ENCODE measurements at regions not wholly inside any gene's neighbourhood (a gene's known extent, or its start where the extent isn't known, plus 50 kb on each side); places are given as distances from the start of the nearest gene placed in this dataset.

DNA sequence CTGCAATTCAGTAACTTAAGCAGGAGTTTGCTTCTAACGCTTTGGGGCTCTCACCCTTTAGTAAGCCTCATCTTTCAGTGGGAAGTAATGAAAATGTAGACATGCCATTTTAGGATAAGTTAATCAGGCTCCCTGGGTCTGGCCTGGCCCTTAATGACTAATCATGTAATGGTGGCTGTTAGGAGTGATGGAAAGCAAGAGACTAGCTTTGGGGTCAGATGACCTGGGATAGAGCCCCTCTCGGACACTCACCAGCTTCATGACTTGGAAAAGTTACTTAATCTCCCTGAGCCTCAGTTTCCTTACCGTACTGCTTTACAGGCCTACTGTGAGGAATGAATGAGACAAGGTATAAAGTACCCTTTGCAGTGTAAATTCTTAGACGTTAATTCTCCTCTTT lies 194.4 kb downstream of the LPIN1 start:
- DNase-seq (ENCODE audit: low read depth in 1 of 2, low spot score in 1 of 2), result no peak
- Histone ChIP-seq H3K4me3 (no peak overlapping the region), H3K9me3 (no peaks in the 10 kb centered on the region), H3K4me1 (no peaks in the 10 kb centered on the region), H3K4me2 (no peak overlapping the region), H3K27ac (no peak overlapping the region)
- POLR2A ChIA-PET, result no interaction called here
- CTCF ChIA-PET, result interaction anchor here (0.9 to 1.0 kb wide), 2 partner anchors 12 to 20 kb away, joined by 3 read pairs; no protein-coding TSS in a partner anchor
- FAIRE-seq, result no peak
- WGBS (ENCODE audit: missing lambda C conversion rate), result 46% methylated on average over 4 of the region's 4 CpGs
- no peak for TF ChIP-seq RCOR1 (IDR thresholded peaks at IDR 0.05; ENCODE audit: low read depth, low read length)
- TF ChIP-seq EP300 (IDR thresholded peaks at IDR 0.05), result no peak
- TF ChIP-seq GATA3 (IDR thresholded peaks at IDR 0.05; ENCODE audit: borderline replicate concordance), result no peak
- no peak for TF ChIP-seq ZC3H11A (IDR thresholded peaks at IDR 0.05)
- no peak for TF ChIP-seq POLR2A (IDR thresholded peaks at IDR 0.05; ENCODE audit: low read length)
- no peak for TF ChIP-seq CTCF (IDR thresholded peaks at IDR 0.05)
- no peak for TF ChIP-seq PHF8 (IDR thresholded peaks at IDR 0.05; ENCODE audit: borderline replicate concordance, low read depth)
- no peak for TF ChIP-seq ESRRA (IDR thresholded peaks at IDR 0.05; ENCODE audit: borderline replicate concordance, low read length)
- no peak for TF ChIP-seq CHD4 (IDR thresholded peaks at IDR 0.05; ENCODE audit: borderline replicate concordance)
- no peak for TF ChIP-seq SMC3 (IDR thresholded peaks at IDR 0.05)
- no peak for TF ChIP-seq RNF2 (IDR thresholded peaks at IDR 0.05; ENCODE audit: borderline replicate concordance, low read depth)
- TF ChIP-seq TFCP2L1 (CRISPR knock-in tag; IDR thresholded peaks at IDR 0.05), result no peak
- ATAC-seq, result no peak

DNA sequence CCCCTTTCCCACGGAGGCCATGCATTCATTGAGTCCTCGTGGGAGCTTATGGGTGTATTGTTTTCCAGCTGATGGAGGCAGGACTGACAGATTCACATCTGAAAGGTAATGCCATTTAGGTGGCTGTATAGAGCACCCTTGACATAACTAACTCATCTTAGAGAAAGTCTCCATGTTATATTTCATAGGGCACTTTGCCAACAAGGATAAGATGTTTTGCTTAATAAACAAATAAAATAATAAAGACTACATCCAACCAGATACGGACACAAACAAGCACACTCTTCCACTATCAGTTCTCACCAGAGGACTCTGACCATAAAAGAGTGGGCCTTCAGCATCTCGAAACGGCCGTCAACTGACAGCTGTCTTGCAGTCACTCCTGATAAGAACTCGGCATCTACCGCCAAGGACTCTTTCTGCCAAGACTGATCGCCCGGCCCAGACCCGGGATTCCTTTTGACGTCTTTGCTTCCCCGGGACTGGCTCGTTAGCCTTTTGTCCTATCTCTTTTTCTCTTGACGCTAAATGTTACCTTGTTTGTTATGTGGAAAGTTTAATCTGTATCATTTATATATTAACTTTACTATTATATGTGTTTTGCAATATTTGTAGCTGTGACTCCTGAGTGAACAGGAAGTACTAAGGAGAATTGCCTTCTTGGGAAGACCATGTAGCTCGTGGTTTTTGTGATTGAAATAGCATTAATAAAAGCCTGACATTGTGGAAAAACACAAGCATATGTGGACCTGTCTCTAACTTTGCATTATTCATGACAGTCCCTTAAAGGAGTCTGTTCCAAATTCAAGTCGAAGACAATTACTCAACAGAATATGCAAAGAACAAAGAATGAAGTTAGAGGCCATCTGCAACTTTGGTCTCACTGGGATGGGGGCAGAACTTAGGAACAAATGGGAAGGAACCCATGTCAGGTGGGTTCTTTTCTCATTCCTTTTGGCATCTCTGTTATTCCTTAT lies 195.1 kb downstream of the LPIN1 start:
- 41% methylated on average over 17 of the region's 17 CpGs for WGBS (ENCODE audit: missing lambda C conversion rate)

More for the DNA sequence above, 195.1 kb downstream of the LPIN1 start:
- TF ChIP-seq POLR2A (IDR thresholded peaks at IDR 0.05; ENCODE audit: low read length), result no peak
- TF ChIP-seq HOXA7 (CRISPR knock-in tag; IDR thresholded peaks at IDR 0.05), result no peak
- TF ChIP-seq ZNF302 (CRISPR knock-in tag; IDR thresholded peaks at IDR 0.05), result no peak
- no peak for TF ChIP-seq HMGXB4 (CRISPR knock-in tag; IDR thresholded peaks at IDR 0.05; ENCODE audit: borderline replicate concordance)
- TF ChIP-seq CEBPB (IDR thresholded peaks at IDR 0.05), result no peak
- TF ChIP-seq USF2 (IDR thresholded peaks at IDR 0.05), result no peak
- no peak for TF ChIP-seq ZFP36 (IDR thresholded peaks at IDR 0.05; ENCODE audit: borderline replicate concordance, partially characterized antibody)
- TF ChIP-seq JUNB (IDR thresholded peaks at IDR 0.05), result no peak
- TF ChIP-seq RARB (CRISPR knock-in tag; IDR thresholded peaks at IDR 0.05), result no peak
- TF ChIP-seq EHF (CRISPR knock-in tag; IDR thresholded peaks at IDR 0.05), result no peak
- no peak for TF ChIP-seq FOXS1 (CRISPR knock-in tag; IDR thresholded peaks at IDR 0.05)
- TF ChIP-seq, protein P1, sequence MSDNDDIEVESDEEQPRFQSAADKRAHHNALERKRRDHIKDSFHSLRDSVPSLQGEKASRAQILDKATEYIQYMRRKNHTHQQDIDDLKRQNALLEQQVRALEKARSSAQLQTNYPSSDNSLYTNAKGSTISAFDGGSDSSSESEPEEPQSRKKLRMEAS (IDR thresholded peaks at IDR 0.05), result no peak
- no peak for TF ChIP-seq NPAS2 (CRISPR knock-in tag; IDR thresholded peaks at IDR 0.05; ENCODE audit: borderline replicate concordance)
- no peak for TF ChIP-seq RAD21 (conservative IDR thresholded peaks at IDR 0.05 in 1 of 2, IDR thresholded peaks at IDR 0.05 in 1 of 2)
- no peak for TF ChIP-seq CBX8 (IDR thresholded peaks at IDR 0.05)
- TF ChIP-seq MAZ (IDR thresholded peaks at IDR 0.05; ENCODE audit: borderline replicate concordance, low read depth, low read length), result no peak
- no peak for TF ChIP-seq HOXB13 (CRISPR knock-in tag; IDR thresholded peaks at IDR 0.05; ENCODE audit: low read depth)
- no peak for TF ChIP-seq TFCP2L1 (CRISPR knock-in tag; IDR thresholded peaks at IDR 0.05)
- FAIRE-seq, result no peak
- H3K4me2 ChIP-seq, result no peak overlapping the region
- CTCF ChIA-PET, result interaction anchor here (0.9 to 1.0 kb wide), 2 partner anchors 13 to 21 kb away, joined by 3 read pairs; no protein-coding TSS in a partner anchor
- no peak for DNase-seq (ENCODE audit: low read depth in 1 of 2, low spot score in 1 of 2)
- POLR2A ChIA-PET, result no interaction called here
- H3K27ac ChIP-seq, result no peak overlapping the region
- H3K4me1 ChIP-seq, result no peaks in the 10 kb centered on the region
- H3K9me3 ChIP-seq, result no peaks in the 10 kb centered on the region
- ATAC-seq, result no peak
- H3K4me3 ChIP-seq, result no peak overlapping the region

All from A549 (cell line).